NCI-H748 (cell line): ENCODE measurements at regions not wholly inside any gene's neighbourhood (a gene's known extent, or its start where the extent isn't known, plus 50 kb on each side); places are given as distances from the start of the nearest gene placed in this dataset.

Experiments used
- DNase-seq: peaks from one replicate; lab custom pipeline; 2025; ENCODE audit not compliant: unreplicated experiment; lab: John Stamatoyannopoulos, UW

GRCh38 chr16:86797700-86798099 lies 219.4 kb downstream of the FOXL1 start:
- no peak for DNase-seq

DNA sequence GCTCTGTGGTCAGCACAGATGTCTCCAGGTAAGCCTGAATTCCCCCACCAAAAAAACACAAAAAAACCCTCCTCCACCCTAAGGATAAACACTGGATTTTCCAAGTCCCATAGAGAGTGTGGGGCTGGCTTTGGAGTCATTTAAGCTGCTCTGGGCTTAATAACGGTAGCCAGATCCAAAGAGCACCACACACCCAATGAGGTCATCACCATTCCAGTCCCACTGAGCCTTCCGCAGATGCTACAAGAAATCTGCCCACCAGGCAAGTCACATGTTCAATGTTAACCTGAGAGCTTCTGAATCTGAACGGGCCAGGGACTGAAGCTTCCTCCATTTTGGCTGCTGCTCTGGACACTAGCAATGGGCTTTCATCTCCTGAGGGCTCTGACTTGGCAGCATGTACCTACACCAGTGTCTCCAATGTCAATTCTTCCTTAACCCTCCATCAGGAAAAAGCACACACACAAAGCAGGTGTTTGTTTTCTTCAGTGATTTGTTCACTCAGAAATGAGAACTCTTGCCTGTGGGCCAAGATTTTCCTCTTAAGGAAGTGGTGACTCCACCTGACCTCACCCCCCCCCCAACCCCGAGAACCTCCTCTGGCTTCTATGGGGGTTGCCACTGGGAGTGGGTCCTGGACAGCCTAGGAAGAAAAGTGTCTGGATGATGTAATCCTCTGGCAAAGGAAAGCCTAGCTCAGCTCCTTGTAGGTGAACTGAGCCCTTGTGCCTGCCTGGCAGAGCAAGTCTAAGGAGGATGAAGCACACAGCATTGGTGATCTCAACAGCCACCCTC lies 220.1 kb downstream of the FOXL1 start:
- no peak for DNase-seq

- DNase-seq: no peak
Measured at GRCh38 chr16:86799367-86799766, 221.0 kb downstream of the FOXL1 start.

DNA sequence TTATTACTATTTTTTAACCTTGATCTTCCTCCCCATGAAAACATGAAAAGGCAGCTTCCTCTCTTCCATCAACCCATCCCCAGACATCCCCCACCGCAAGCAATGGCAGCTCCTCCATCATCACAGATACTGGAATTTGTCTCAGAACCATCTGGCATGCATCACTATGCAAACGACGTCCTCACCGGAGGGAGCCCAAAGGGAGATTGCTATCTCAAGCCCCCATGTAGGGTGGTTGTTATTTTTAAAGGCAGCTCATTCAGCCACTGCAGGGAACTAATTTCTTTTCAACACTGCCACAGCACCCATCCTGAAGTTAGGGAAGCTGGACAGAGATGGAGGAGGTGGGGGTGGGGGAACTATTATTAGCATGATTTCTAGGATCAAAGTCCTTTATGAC lies 222.5 kb downstream of the FOXL1 start:
- no peak for DNase-seq

GRCh38 chr16:86802013-86802412 lies 223.7 kb downstream of the FOXL1 start:
- no peak for DNase-seq

DNA sequence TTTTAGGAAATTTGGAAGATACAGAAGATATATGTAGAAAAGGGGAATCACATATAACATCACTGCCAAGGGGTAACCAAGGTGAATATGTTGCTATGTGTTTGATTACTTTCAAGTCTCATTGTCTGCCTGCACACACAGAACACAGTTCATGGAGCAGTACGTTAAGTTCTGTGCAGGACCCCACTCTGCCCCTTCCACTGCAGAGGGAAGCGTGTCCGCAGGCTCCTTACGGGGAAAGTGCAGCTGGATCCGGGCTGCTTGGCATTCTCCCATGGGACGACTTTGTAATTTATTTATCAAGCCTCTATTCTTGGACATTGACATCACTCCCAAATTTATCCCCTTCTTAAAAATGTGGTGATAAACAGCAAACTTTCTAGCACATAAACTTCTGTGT lies 226.8 kb downstream of the FOXL1 start:
- DNase-seq: no peak

DNA sequence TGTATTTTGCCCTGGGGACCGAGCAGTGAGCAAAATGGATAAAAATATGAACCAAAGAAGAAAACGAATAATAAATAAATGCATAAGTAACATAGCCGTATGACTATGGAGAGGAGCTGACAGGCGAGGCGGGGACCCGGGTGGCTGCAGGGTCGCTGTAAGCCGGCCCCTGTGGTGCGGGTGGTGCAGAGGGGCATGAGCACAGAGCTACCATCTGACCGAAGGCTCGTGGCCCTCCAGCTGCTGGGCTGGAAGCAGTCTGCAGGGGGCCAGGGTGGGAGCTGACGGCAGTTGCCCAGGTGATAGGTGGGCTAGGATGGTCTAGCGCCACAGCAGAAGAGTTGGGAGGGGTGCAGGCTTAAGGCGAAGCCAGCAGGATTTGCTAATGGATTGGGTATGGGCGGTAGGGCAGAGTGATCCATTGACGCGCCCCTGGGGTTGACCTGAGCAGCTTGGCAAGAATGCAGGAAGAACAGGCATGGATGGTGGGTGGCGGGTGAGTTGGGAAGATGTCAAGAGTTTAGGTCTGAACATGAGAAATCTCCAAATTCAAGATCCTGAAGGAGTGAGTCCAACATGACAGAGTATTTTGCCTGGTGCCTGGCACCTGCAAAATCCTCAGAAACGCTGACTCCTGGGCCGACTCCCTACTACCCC lies 228.0 kb downstream of the FOXL1 start:
- DNase-seq: no peak

GRCh38 chr16:86806838-86807351 lies 228.5 kb downstream of the FOXL1 start:
- DNase-seq: no peak

DNA sequence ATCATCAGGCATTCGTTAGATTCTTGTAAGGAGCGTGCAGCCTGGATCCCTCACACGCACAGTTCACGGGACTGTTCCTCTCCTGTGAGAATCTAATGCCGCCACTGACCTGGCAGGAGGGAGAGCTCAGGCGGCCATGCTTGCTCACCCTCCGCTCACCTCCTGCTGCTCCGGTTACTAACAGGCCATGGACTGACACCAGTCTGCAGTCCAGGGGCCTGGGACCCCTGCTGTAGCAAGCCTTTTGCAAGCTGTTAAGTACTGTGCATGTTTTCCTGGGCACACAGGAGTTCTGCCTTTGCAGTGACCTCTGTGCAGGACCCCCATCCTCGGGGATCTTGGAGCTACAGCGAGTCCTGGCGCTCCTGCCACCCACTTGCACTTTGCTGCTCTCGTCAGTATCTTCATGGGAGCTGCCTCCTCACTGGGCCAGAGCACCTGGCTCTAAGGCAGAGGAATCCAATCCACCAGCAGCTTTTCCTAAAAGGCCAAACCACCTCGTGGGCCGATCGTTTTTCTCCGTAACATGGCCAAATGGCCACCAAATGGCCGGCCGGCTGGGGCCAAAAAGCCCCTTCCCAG lies 230.6 kb downstream of the FOXL1 start:
- no peak for DNase-seq

DNA sequence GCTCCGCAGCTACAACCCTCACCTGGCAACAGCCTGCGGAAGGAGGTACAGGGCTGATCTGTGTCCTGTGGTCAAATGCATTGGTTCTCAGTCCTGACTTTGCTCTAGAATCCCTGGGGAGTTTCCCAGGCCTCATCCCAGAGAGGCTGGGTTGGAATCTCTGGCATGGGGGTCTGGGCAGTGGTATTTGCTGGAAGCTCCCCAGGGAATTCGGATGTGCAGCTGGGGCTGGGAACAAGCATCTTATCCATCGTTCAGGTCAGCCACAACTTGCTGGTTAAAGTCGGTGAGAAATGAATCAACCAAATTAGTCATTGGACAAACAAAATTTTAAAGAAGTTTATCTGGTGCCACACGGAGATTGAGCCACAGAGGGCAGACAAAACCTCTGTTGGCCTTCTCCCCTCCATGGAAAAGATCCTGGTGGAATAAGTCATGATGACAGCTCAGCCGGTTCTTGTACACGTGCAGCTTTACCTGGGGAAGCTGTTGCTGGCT lies 231.2 kb downstream of the FOXL1 start:
- no peak for DNase-seq

DNA sequence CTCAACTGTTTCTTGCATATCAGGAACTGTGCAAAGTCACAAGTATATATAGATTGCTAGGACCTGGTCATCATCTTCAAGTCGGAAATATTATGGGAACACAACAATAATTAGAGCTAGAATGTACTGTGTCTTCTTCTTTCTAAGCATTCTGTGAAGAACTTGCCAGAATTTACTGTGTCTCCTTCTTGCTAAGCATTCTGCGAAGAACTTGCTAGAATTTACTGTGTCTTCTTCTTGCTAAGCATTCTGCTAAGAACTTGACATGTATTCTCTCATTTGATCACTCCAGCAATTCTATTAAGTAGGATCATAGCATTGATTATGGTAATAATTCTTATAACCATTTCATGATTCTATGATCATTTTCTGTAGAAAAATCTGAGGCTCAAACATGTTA lies 231.7 kb downstream of the FOXL1 start:
- no peak for DNase-seq

DNA sequence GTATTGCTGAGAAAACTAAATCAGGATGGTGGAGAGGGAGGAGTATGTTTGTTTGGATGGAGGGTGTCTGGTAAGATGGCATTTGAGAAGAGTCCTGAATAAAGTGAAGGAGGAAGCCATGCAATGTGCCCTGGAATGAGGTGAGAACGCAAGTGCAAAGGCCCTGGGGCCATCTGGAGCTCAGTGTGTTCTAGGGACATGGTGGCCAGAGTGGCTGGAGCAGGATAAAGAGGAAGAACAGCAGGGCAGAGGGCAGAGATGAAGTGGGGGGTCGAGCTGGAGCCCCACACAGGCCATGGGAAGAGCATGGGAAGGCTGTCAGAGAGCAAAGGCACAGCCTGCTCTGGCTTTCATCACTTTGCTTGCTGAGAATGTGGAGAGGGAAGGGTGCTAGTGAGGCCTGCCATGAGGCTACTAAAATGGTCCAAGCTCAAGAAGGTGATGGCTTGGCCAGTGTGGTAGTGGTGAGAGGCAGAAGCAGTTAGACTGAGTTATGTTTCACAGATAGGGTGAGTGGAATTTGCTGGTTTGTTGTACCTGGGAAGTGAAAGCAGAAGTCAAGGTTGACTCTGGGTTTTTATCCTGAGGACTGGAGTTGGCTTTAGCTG lies 234.1 kb downstream of the FOXL1 start:
- DNase-seq: no peak

DNA sequence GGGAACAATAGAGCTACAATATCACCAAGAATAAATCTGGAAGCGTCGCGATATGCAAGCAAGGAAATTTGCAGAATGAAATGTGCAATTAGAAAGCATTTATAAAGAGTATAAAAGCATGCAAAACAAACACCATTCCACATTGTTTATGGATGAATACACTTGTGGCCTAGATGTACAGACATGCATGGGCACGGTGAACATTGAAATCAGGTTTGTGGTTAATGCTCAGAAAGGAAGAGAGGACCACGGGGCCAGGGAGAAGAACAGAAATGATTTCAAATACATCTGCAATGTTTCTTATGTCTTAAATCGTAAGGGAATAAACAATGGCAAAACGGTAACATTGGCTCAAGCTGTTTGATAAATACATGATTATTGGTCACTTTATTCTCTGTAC lies 235.9 kb downstream of the FOXL1 start:
- no peak for DNase-seq

- no peak for DNase-seq
Measured at GRCh38 chr16:86816930-86817625, 238.7 kb downstream of the FOXL1 start.

GRCh38 chr16:86818671-86819532 lies 240.6 kb downstream of the FOXL1 start:
- no peak for DNase-seq

- no peak for DNase-seq
Measured at GRCh38 chr16:86819533-86819892, 241.2 kb downstream of the FOXL1 start.

DNA sequence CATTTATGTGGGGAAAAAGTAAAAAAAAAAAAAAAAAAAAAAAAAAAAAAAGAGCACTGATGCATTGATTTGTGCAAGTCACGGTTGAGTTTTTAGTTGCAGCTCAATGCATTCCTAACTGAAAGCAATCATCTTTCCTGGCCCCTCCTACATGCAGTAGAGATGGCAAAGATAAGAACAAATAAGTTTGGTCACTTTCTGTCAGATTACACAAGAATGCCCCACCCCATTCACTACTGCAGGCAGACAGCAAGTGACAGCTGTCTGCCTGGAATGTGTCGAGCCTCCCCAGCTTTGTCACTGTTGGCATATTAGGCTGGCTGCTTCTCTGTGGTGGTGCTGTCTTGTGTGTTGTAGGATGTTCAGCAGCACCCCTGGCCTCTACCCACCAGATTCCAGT lies 243.5 kb downstream of the FOXL1 start:
- no peak for DNase-seq

DNA sequence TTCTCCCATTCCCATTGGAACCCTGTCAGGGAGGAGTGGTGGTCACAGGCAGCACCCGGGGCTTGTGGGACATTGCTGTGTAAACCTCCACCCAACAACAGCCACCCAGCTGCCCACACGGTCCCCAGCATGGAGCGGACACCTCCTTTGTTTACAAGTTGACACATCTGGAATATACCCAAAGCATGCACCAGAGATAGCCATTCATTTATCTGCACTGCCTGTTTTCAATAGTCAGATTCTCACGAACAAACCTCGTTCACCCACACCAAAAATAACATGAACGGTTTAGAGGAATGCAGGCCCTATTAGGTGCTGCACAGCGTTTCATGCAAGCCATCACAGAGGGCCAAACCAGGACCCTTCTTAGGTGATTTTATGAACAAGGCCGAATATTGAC lies 244.8 kb downstream of the FOXL1 start:
- DNase-seq: no peak

DNA sequence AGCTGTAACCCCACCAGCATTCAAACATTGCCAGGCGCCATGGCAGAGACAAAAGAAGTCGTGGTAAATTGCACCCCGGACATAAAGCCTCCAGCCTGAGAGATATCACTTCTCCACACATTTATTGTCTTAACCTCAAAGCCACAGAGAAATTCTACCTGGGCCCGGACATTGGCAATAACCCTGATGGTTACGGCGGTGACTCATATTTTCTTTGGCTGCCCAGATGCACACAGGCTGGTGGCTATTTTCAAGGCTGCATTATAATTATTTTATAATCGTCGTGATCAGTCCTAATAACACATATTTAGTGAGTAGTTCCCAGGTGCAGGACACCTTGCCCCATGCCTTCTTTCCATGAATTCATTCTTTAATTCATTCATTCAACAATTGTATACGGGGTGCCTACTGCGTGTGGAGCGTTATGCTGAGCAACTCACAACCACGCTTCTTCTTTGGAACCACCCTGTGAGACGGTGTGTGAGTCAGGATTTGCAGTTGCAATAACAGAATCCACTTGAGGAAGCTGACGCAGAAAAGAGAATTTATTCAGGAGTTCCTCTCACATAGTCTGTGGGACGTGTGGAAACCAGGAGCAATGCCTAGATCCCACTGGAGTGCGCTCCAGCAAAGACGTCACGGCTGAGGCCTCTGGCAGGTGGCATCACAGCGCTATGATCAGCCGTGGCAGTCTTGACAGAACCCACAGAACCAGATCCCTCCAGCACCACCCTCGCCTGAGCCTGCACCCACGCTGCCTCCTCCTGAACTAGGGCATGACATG lies 245.7 kb downstream of the FOXL1 start:
- DNase-seq: no peak
